Heart left ventricle (tissue), 16 donors: ENCODE measurements at regions not wholly inside any gene's neighbourhood (a gene's known extent, or its start where the extent isn't known, plus 50 kb on each side); places are given as distances from the start of the nearest gene placed in this dataset.

Source experiments
- ATAC-seq, 4 donors: fragments of 200-7000 bp; cut with Tn5 transposase; one replicate each; pipeline ENCODE4 v1.9.1; 2020 to 2022; ENCODE audit warnings: moderate library complexity in 4 of 4, mild to moderate bottlenecking in 3 of 4, moderate number of reproducible peaks in 1 of 4
- DNase-seq, 5 donors: peaks; one replicate each; pipeline ENCODE4 v3.0.0-alpha.2; 2020
- H3K27ac ChIP-seq, 12 donors: fragments of 200-600 bp; sonication (generic) in 4 of 12; one replicate each; pipeline versions ENCODE4 v1.5.0 to v1.8.0; 2016 to 2022; ENCODE audit warnings: mild to moderate bottlenecking in 2 of 12
- H3K27me3 ChIP-seq, 9 donors: fragments of 200-600 bp; sonication (generic) in 2 of 9; one replicate each; pipeline versions ENCODE4 v1.5.1 to v1.8.0; 2016 to 2022; ENCODE audit warnings: mild to moderate bottlenecking in 3 of 9
- H3K36me3 ChIP-seq, 9 donors: fragments of 200-600 bp; sonication (generic) in 2 of 9; one replicate each; pipeline versions ENCODE4 v1.5.0 to v1.8.0; 2018 to 2022; ENCODE audit warnings: mild to moderate bottlenecking in 2 of 9
- H3K4me1 ChIP-seq, 12 donors: fragments of 200-600 bp; sonication (generic) in 4 of 12; one replicate each; pipeline versions ENCODE4 v1.5.0 to v1.8.0; 2016 to 2022; ENCODE audit warnings: mild to moderate bottlenecking in 3 of 12
- H3K4me3 ChIP-seq, 12 donors: fragments of 200-600 bp; sonication (generic) in 4 of 12; one replicate each; pipeline versions ENCODE4 v1.5.0 to v1.8.0; 2017 to 2022; ENCODE audit warnings: mild to moderate bottlenecking in 9 of 12, moderate library complexity in 4 of 12
- H3K9me3 ChIP-seq, 12 donors: fragments of 200-600 bp; sonication (generic) in 4 of 12; one replicate each; pipeline versions ENCODE4 v1.5.0 to v1.8.0; 2016 to 2022; ENCODE audit warnings: mild to moderate bottlenecking in 1 of 12
- CTCF ChIP-seq, 12 donors: fragments of 200-600 bp; sonication (generic) in 4 of 12; IDR thresholded peaks; one replicate each; pipeline versions ENCODE4 v1.5.0 to v1.8.0; 2018 to 2022; ENCODE audit warnings: antibody characterized with exemption in 12 of 12, mild to moderate bottlenecking in 5 of 12
- POLR2A ChIP-seq, 2 donors: fragments of 450-650 bp; IDR thresholded peaks; one replicate each; pipeline ENCODE4 v1.6.1; 2017; ENCODE audit warnings: antibody characterized with exemption in 2 of 2, mild to moderate bottlenecking in 2 of 2, moderate library complexity in 2 of 2
- WGBS, 4 donors: extraction: QIAGEN DNeasy Blood & Tissue Kit in 2 of 4; methylation state at CpG; one replicate each; pipeline versions ENCODE4 v1.1.5 to v1.1.7; 2013 to 2018; 5-methylcytosine and 5-hydroxymethylcytosine counted together
- intact Hi-C, 10 donors: fragments of 100-400 bp; cut with DNase I; formaldehyde crosslinking; loops; one replicate each; pipeline versions ENCODE4 v1.11.1 to v1.14.2; 2022
- donor health status: ischemic (EF 13 %, LVEDD 7.1; RV severe dilation, severe dysfunction).
- donor health status: healthy with polysubstance abuse.
- donor health status: DM: no; HTN: yes; CAD: no.
- donor health status: DM: no; HTN: no; CAD: no.
- donor health status: ischemic (EF 25% LVEDD 6.9; RV normal size, moderate dysfunction).
- donor health status: ischemic (EF 25% LVEDD 5.7; RV mildly dilated, moderate dysfunction).
- donor health status: healthy.
- donor health status: DM: yes; HTN: yes; CAD: no.
- donor health status: ischemic (EF 35%, LVEDD 5.7; RV mildly dilated, moderate dysfunction).
- donor health status: nonischemic (EF 11% LVEDD 7.7; RV severe dilation, severe dysfunction).
- donor health status: DM: yes; HTN: yes; CAD: no.
- donor health status: PGD.
- donor health status: ischemic (EF 29% LVEDD 5.4; RV normal size, mild dysfunction).
- donor health status: nonischemic (EF 23%, LVEDD 6.1; RV moderate dilation, normal function).

GRCh38 chr7:45461026-45461425 is 113.1 kb upstream of the ADCY1 start:
- Histone ChIP-seq H3K4me3 (no peak overlapping the region), H3K4me1 (no peaks in the 10 kb centered on the region), H3K27me3 (no peaks in the 10 kb centered on the region), H3K36me3 (no peaks in the 10 kb centered on the region), H3K9me3 (peaks cover 0 to 7% (median 2%) of the 10 kb centered on the region in 12 donors), H3K27ac (no peak overlapping the region)
- TF ChIP-seq POLR2A (IDR thresholded peaks at IDR 0.05) (no peak), CTCF (IDR thresholded peaks at IDR 0.05) (no peak)
- DNase-seq, result no peak
- intact Hi-C loops, result no loop called here
- no peak for ATAC-seq
- 73 to 79% (median 74%) methylated on average over 3 of the region's 3 CpGs for WGBS, 4 donors

- H3K27ac ChIP-seq, result no peak overlapping the region
- DNase-seq, result no peak
- no peaks in the 10 kb centered on the region for H3K36me3 ChIP-seq
- no peak for ATAC-seq
- no peaks in the 10 kb centered on the region for H3K4me1 ChIP-seq
- no peak overlapping the region for H3K4me3 ChIP-seq
- 66 to 100% (median 78%) methylated on average over 1 of the region's 1 CpG for WGBS, 4 donors
- intact Hi-C loops, result no loop called here
- H3K9me3 ChIP-seq, result no peaks in the 10 kb centered on the region
- TF ChIP-seq CTCF (IDR thresholded peaks at IDR 0.05), result no peak
- TF ChIP-seq POLR2A (IDR thresholded peaks at IDR 0.05), result no peak
- H3K27me3 ChIP-seq, result peaks cover 0 to 10% (median 0%) of the 10 kb centered on the region in 9 donors
These were observed 105.1 kb upstream of the ADCY1 start for GRCh38 chr7:45469103-45469502.

- Histone ChIP-seq H3K4me1 (no peaks in the 10 kb centered on the region), H3K27ac (no peak overlapping the region), H3K9me3 (no peaks in the 10 kb centered on the region), H3K4me3 (no peak overlapping the region), H3K36me3 (no peaks in the 10 kb centered on the region), H3K27me3 (peaks cover 0 to 10% (median 0%) of the 10 kb centered on the region in 9 donors)
- ATAC-seq (no peak), DNase-seq (no peak)
- TF ChIP-seq CTCF (IDR thresholded peaks at IDR 0.05), result no peak
- TF ChIP-seq POLR2A (IDR thresholded peaks at IDR 0.05), result no peak
- intact Hi-C loops, result no loop called here
- WGBS, 4 donors, result 78 to 95% (median 86%) methylated on average over 3 of the region's 3 CpGs
These were observed 104.1 kb upstream of the ADCY1 start for GRCh38 chr7:45470031-45470430.

- WGBS, 4 donors, result 66 to 78% (median 77%) methylated on average over 3 of the region's 3 CpGs
- H3K4me1 ChIP-seq, result no peaks in the 10 kb centered on the region
- DNase-seq, result no peak
- H3K4me3 ChIP-seq, result no peak overlapping the region
- H3K27ac ChIP-seq, result no peak overlapping the region
- no peak for TF ChIP-seq CTCF (IDR thresholded peaks at IDR 0.05)
- no peak for TF ChIP-seq POLR2A (IDR thresholded peaks at IDR 0.05)
- H3K36me3 ChIP-seq, result no peaks in the 10 kb centered on the region
- no peaks in the 10 kb centered on the region for H3K27me3 ChIP-seq
- H3K9me3 ChIP-seq, result no peaks in the 10 kb centered on the region
- intact Hi-C loops, result no loop called here
- no peak for ATAC-seq
These were observed 94.4 kb upstream of the ADCY1 start for GRCh38 chr7:45479781-45480180.
